NCI-H2227 (cell line): ENCODE measurements at regions not wholly inside any gene's neighbourhood (a gene's known extent, or its start where the extent isn't known, plus 50 kb on each side); places are given as distances from the start of the nearest gene placed in this dataset.
"Not testable (repeated sequence)": the region's sequence is repeated elsewhere in the genome, so short reads cannot be mapped to it uniquely, and the experiment has no call there.

Experiments used
- DNase-seq: peaks from one replicate; lab custom pipeline; 2025; ENCODE audit not compliant: unreplicated experiment; lab: John Stamatoyannopoulos, UW

- DNase-seq = no peak
These were observed 378.5 kb upstream of the SEMA3C start for GRCh38 chr7:81297317-81297716.

- DNase-seq = no peak
These were observed 377.9 kb upstream of the SEMA3C start for GRCh38 chr7:81296726-81297125.

GRCh38 chr7:81294897-81295515 is 376.2 kb upstream of the SEMA3C start:
- DNase-seq = no peak

- no peak for DNase-seq
These were observed 375.0 kb upstream of the SEMA3C start for GRCh38 chr7:81293806-81294205.

DNA sequence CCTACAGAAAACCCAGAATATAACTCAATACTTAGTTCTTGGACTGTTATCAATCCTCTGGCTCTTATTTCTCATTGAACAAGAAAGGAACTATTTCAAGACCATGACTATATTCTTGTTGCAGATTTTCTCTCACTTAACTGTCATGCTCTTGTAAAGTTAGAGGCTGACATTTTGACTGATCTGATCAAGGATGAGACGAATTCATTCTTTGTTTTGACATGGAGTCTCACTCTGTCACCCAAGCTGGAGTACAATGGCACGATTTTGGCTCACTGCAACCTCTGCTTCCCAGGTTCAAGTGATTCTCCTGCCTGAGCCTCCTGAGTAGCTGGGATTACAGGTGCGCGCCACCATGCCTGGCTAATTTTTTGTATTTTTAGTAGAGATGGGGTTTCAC is 367.9 kb upstream of the SEMA3C start:
- not testable (repeated sequence) for DNase-seq

- no peak for DNase-seq
These were observed 366.5 kb upstream of the SEMA3C start for GRCh38 chr7:81285142-81285871.

DNA sequence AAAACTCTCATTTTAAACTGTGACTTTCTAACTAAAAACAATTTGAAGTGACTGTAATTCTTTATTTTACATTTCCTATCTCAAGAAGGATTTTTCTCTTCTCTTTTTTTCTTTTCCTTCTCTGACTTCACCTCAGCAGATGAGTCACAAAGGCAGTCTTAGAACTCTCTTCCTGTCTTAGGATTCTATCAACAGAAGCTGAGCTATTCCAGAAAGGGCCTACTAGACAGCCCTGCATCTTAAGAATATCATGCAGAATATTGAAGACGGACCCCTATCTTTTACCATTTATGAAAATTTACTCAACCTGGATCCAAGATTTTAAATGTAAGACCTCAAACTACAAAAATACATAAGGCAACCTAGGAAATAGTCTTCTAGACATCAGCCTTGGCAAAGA is 365.7 kb upstream of the SEMA3C start:
- no peak for DNase-seq

- no peak for DNase-seq
These were observed 361.7 kb upstream of the SEMA3C start for GRCh38 chr7:81280531-81280930.

GRCh38 chr7:81277691-81278090 is 358.8 kb upstream of the SEMA3C start:
- no peak for DNase-seq

DNA sequence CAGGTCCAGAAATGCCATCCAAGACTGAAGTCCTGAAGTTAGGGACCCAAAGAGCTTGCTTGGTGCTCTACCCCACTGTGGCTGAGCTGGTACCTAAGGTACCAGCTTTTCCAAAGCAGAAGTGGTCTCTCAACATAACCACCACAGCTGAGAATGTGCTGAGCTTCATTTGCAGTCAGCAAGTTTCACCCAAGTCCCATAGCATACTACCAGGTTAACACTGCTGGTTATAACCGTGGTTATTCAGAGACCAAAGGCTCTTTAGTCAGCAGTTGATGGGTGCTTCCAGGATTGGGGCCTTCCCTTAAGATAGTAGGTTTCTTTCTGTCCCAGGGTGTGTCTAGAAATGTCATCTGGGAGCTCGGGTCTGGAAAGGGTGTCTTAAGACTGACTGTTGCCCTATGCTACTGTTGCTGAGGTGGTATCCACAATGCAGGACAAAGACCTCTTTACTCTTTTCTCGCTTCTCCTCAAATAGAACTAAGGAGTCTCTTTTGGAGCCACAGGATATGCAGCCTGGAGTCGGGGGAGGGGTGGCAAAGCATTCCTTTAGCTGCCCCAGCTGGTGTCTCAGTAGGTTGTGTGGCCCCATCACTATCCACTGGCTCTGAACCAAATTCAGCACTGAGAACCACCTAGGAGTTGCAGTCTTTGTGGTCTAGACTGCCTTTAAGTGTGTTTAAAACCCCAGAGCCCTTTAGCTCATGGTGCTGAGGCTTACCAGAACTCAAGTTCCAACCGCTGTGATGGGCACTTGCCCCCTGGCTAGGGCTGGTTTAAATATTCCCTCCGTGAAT is 354.9 kb upstream of the SEMA3C start:
- DNase-seq = no peak

DNA sequence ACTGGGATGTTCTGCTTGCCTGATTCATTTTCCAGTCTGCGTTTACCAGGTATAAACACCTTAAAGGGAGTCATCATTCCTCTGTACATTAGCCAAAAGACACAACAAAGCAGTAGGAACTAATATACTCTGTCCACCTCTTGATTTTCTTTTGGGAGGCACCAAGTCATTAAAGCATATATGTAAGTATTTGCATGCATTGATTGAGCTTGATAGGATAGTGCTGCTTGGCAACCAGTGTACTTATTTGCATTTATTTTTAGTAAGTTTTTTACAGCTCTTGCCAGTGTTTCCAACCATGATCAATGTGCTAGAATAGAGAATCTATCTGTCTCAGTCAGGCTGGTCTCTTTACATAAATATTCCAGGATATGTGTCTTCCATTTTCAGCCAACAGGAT is 353.3 kb upstream of the SEMA3C start:
- no peak for DNase-seq

DNA sequence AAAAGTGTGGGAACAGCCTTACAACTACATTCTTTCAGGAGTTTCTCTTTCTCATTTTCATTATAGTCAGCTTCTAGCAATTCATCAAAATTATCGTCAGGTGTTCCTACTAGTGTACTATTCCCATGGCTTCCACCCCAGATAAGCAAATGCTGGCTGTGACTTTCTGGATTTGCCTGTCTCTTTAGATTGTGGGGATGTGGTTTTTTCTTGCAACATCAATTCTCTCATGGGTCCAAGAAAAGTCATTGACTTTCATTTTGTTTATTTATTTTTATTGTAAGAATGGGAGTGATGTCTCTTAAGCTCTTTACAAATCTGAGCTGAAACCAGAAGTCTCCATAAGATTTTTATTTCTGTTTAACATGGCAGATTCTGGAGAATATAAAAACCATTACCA is 349.7 kb upstream of the SEMA3C start:
- DNase-seq = no peak

DNA sequence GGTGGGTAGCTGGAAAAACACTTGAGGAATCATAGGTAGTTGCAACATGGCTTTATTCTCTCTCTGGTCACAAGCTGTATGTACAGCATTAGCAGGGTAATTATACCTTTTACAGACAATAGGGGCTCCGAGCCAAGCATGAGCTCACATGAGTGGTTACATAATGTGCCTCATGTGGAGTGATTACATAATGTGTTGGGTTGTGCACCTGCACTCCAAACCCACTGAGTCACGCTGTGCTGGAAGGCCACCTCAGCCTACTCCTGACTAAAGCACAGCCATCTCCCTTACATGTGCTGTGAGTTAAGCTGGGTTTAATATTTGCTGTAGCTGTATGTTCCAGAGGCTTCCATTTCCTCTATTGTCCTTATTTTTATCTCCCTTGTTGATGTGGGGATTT is 348.7 kb upstream of the SEMA3C start:
- DNase-seq = no peak

DNA sequence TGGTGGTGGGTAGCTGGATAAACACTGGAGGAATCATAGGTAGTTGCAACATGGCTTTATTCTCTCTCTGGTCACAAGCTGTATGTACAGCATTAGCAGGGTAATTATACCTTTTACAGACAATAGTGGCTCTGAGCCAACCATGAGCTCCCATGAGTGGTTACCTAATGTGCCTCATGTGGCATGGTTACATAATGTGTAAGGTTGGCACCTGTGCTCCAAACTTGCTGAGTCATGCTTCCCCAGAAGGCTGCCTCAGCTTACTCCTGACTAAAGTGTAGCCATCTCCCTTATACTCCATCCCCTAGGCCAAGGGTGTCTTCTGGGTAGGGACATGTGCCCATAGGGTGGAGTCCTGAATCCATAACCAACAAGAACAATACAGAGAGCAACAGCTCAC is 345.3 kb upstream of the SEMA3C start:
- no peak for DNase-seq

DNA sequence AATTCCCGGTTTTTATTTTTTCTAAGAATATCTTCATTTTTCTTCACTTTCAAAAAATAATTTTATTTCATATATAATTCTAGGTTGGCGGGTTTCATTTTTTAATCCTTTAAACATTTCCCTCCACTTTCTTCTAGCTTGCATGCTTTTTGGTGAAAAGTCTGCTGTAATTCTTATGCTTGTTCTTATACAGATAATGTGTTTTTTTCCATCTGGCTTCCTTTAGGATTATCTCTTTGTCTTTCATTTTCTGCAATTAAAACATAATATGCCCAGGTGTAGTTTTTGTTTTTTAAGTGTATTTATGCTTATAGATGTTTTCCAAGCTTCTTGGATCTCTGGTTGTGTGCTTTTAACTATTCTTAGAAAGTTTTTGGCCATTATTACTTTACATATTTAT is 341.3 kb upstream of the SEMA3C start:
- DNase-seq = no peak

- DNase-seq = peak; percentile 9
These were observed 338.1 kb upstream of the SEMA3C start for GRCh38 chr7:81256991-81257390.

- no peak for DNase-seq
These were observed 329.6 kb upstream of the SEMA3C start for GRCh38 chr7:81248420-81248819.

GRCh38 chr7:81247364-81247763 is 328.5 kb upstream of the SEMA3C start:
- DNase-seq = not testable (repeated sequence)

DNA sequence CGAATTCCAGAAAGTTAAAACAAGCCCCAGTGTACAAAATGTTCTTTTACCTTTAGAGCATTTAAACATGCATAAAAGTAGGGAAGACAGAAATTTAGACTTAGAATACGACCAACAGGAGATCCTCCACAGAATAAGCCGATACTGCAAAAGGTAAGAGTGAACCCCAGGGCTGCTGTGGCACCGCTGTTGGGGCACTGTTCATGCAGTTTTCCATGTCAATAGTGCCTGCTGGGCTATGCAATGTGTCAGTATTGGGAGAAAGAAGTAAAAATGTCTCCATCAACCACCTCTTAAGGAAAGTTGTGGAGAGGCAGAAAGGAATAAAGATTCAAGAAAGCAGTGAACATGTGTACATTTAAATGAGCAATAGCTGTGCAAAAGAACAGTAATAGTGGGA is 326.5 kb upstream of the SEMA3C start:
- no peak for DNase-seq

DNA sequence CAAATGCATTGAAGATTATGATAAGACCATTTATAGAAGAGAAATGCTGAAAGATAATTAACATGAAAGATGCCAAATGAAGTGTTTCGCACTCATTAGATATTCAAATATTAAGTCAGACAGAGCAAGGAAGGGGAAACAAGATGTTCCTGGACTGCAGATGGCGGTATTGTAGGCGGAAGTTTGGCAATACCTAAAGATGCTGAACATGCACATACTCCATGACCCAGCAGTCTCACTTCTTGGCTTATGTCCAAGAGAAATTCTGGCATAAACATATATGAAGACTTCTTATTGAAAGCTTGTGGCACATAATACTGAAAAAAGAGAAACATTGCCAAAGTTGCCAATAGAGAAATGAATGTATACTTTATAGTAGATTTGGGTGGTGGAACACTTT is 325.4 kb upstream of the SEMA3C start:
- no peak for DNase-seq

- DNase-seq = no peak
These were observed 317.7 kb upstream of the SEMA3C start for GRCh38 chr7:81236560-81236959.

- DNase-seq = no peak
These were observed 317.1 kb upstream of the SEMA3C start for GRCh38 chr7:81235997-81236396.
